BJ (cell line): ENCODE measurements at regions not wholly inside any gene's neighbourhood (a gene's known extent, or its start where the extent isn't known, plus 50 kb on each side); places are given as distances from the start of the nearest gene placed in this dataset.

Experiments
- CTCF ChIA-PET: fragments of 350-600 bp; formaldehyde crosslinking; extraction: SDS; loops from one replicate; lab custom pipeline; 2021; ENCODE audit warnings: antibody characterized with exemption, inconsistent platforms; lab: Yijun Ruan, JAX
- POLR2A ChIA-PET: fragments of 300-600 bp; sonication (Branson Sonifier 250); formaldehyde crosslinking; extraction: SDS; loops from one replicate; lab custom pipeline; 2021; ENCODE audit warnings: antibody characterized with exemption; lab: Charles Lee
- DNase-seq: peaks from one replicate; pipeline ENCODE4 v3.0.0-alpha.2; 2011; ENCODE audit warnings: low read depth
- H3K27me3 ChIP-seq: 2 replicates; pipeline ENCODE4 v1.6.0; 2011; ENCODE audit warnings: low read length; ENCODE audit not compliant: control insufficient read depth, insufficient read depth
- H3K36me3 ChIP-seq: 2 replicates; pipeline ENCODE4 v1.5.1; 2011; ENCODE audit warnings: low read length; ENCODE audit not compliant: control insufficient read depth, insufficient read depth
- H3K4me3 ChIP-seq: 2 replicates; pipeline ENCODE4 v1.5.1; 2011; ENCODE audit warnings: low read depth, mild to moderate bottlenecking, control low read depth, low read length
- CTCF ChIP-seq: IDR thresholded peaks from 2 replicates; pipeline ENCODE4 v1.5.1; 2011; ENCODE audit warnings: low read depth, mild to moderate bottlenecking, control low read depth, inconsistent platforms, low read length, moderate library complexity; ENCODE audit not compliant: insufficient read depth

GRCh38 chr2:51760441-51760840 is 728.5 kb upstream of the NRXN1 start:
- CTCF ChIA-PET, result no interaction called here
- Histone ChIP-seq H3K27me3 (no peaks in the 10 kb centered on the region), H3K4me3 (no peak overlapping the region), H3K36me3 (no peaks in the 10 kb centered on the region)
- no peak for TF ChIP-seq CTCF
- no peak for DNase-seq
- POLR2A ChIA-PET, result no interaction called here

- no peak for TF ChIP-seq CTCF
- H3K36me3 ChIP-seq, result no peaks in the 10 kb centered on the region
- ChIA-PET POLR2A (no interaction called here), CTCF (no interaction called here)
- no peak overlapping the region for H3K4me3 ChIP-seq
- H3K27me3 ChIP-seq, result no peaks in the 10 kb centered on the region
- DNase-seq, result no peak
Observed at GRCh38 chr2:51758081-51758480, 726.1 kb upstream of the NRXN1 start.

DNA sequence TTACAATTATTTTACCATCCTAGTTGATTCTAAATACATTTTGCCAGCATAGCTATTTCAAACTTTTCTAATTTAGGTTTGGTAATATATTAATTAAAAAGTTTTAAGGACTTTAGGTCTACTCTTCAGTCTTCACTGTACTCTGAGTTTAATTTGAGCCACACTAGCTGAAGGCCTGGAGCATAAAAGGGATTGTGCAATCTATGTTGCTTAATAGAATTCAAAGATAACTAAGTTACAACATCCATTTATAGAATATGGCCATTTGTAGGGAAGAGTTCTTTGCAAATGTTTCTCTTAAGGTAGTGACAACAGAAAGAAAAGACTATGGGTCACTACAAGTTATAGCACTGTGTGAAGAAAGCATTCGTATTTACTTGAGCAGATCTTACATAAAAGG is 702.2 kb upstream of the NRXN1 start:
- DNase-seq, result no peak
- H3K4me3 ChIP-seq, result no peak overlapping the region
- H3K36me3 ChIP-seq, result no peaks in the 10 kb centered on the region
- CTCF ChIA-PET, result no interaction called here
- POLR2A ChIA-PET, result no interaction called here
- H3K27me3 ChIP-seq, result no peaks in the 10 kb centered on the region
- no peak for TF ChIP-seq CTCF

GRCh38 chr2:51723691-51724090 is 691.8 kb upstream of the NRXN1 start:
- H3K36me3 ChIP-seq, result no peaks in the 10 kb centered on the region
- no peak for DNase-seq
- no peaks in the 10 kb centered on the region for H3K27me3 ChIP-seq
- CTCF ChIA-PET, result no interaction called here
- H3K4me3 ChIP-seq, result no peak overlapping the region
- no peak for TF ChIP-seq CTCF
- POLR2A ChIA-PET, result no interaction called here

DNA sequence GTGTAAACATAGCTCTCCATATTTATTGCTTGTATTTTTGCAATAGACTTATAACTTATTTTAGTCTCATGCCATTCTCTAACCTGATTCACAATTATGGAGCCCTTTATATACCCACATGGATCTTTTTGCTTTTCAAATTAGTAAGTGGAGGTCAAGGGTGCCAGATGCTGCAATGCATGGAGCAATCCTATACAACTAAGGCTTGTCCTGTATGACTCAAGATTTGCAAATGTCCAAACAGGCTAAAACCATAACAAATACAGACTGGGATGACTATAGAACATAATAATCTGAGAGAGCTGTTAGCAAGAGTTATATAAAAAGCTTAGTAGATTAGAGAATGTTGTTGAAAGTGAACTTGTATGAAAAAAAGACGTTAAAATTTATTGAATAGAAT is 690.4 kb upstream of the NRXN1 start:
- no peak overlapping the region for H3K4me3 ChIP-seq
- no peak for DNase-seq
- no peaks in the 10 kb centered on the region for H3K36me3 ChIP-seq
- no peak for TF ChIP-seq CTCF
- CTCF ChIA-PET, result no interaction called here
- no peaks in the 10 kb centered on the region for H3K27me3 ChIP-seq
- POLR2A ChIA-PET, result no interaction called here

- H3K36me3 ChIP-seq, result no peaks in the 10 kb centered on the region
- ChIA-PET POLR2A (no interaction called here), CTCF (no interaction called here)
- no peaks in the 10 kb centered on the region for H3K27me3 ChIP-seq
- no peak for TF ChIP-seq CTCF
- DNase-seq, result no peak
- no peak overlapping the region for H3K4me3 ChIP-seq
Observed at GRCh38 chr2:51720826-51721225, 688.9 kb upstream of the NRXN1 start.
